MM.1S (cell line): ENCODE measurements at regions not wholly inside any gene's neighbourhood (a gene's known extent, or its start where the extent isn't known, plus 50 kb on each side); places are given as distances from the start of the nearest gene placed in this dataset.

Source experiments
- CTCF ChIP-seq: fragments of 300-600 bp; sonication (generic); IDR thresholded peaks from 2 replicates; pipeline ENCODE4 v1.5.1; 2016; ENCODE audit warnings: antibody characterized with exemption, low read length, mixed read lengths
- EZH2 ChIP-seq: fragments of 300-600 bp; sonication (generic); optimal IDR thresholded peaks from 2 replicates; pipeline ENCODE3; 2017; ENCODE audit warnings: low read depth, mild to moderate bottlenecking, antibody characterized with exemption, low read length, mixed read lengths

- TF ChIP-seq EZH2 (no peak), CTCF (no peak)
Observed at GRCh38 chr4:177201614-177202013, 108.1 kb upstream of the NEIL3 start.
